K562 (cell line): ENCODE measurements at regions not wholly inside any gene's neighbourhood (a gene's known extent, or its start where the extent isn't known, plus 50 kb on each side); places are given as distances from the start of the nearest gene placed in this dataset.

Experiments used
- CBFA2T2 ChIP-seq: fragments of 450-650 bp; conservative IDR thresholded peaks from 2 replicates; pipeline ENCODE4 v1.6.1; 2017; ENCODE audit warnings: mild to moderate bottlenecking
- CHD2 ChIP-seq: IDR thresholded peaks from 2 replicates; pipeline ENCODE4 v1.6.1; 2011; ENCODE audit warnings: low read depth, low read length
- CREBBP ChIP-seq: IDR thresholded peaks from one replicate; pipeline ENCODE4 v1.6.1; 2012; ENCODE audit warnings: low read depth, mild to moderate bottlenecking, control low read depth, inconsistent platforms, low read length
- DIDO1 ChIP-seq: fragments of 450-650 bp; IDR thresholded peaks from 2 replicates; pipeline ENCODE4 v1.6.1; 2016; ENCODE audit warnings: low read depth, missing biosample characterization, missing genetic modification characterization
- ESRRA ChIP-seq: fragments of 450-650 bp; IDR thresholded peaks from 2 replicates; pipeline ENCODE4 v1.6.1; 2014; ENCODE audit warnings: low read depth, mild to moderate bottlenecking, moderate library complexity, borderline replicate concordance
- GABPB2 ChIP-seq: fragments of 250-450 bp; sonication (Bioruptor Pico); conservative IDR thresholded peaks from 2 replicates; pipeline ENCODE4 v1.5.1; 2021; ENCODE audit warnings: mild to moderate bottlenecking
- HDAC8 ChIP-seq: fragments of 450-650 bp; IDR thresholded peaks from 2 replicates; pipeline ENCODE4 v1.6.1; 2016; ENCODE audit warnings: mild to moderate bottlenecking, missing genetic modification characterization, moderate library complexity, missing compliant biosample characterization
- HLTF ChIP-seq: fragments of 450-650 bp; IDR thresholded peaks from 2 replicates; pipeline ENCODE4 v1.6.1; 2016
- KDM5B ChIP-seq: fragments of 200-600 bp; sonication (generic); IDR thresholded peaks from 2 replicates; pipeline ENCODE4 v1.6.1; 2012; ENCODE audit warnings: low read depth, mild to moderate bottlenecking, moderate library complexity, low read length, control low read depth, inconsistent platforms; ENCODE audit not compliant: insufficient replicate concordance
- KLF1 ChIP-seq: fragments of 450-650 bp; IDR thresholded peaks from 2 replicates; pipeline ENCODE4 v1.6.1; 2016; ENCODE audit warnings: missing genetic modification characterization, missing compliant biosample characterization
- KLF10 ChIP-seq: fragments of 250-450 bp; sonication (Bioruptor Pico); IDR thresholded peaks from 2 replicates; pipeline ENCODE4 v1.6.1; 2021; ENCODE audit warnings: matching md5 sums
- MTA1 ChIP-seq: fragments of 450-650 bp; IDR thresholded peaks from 2 replicates; pipeline ENCODE4 v1.6.1; 2017; ENCODE audit warnings: borderline replicate concordance
- PML ChIP-seq: IDR thresholded peaks from 2 replicates; pipeline ENCODE4 v1.6.1; 2012; ENCODE audit warnings: low read length, inconsistent platforms
- PTTG1 ChIP-seq: fragments of 450-650 bp; IDR thresholded peaks from 2 replicates; pipeline ENCODE4 v1.6.1; 2016; ENCODE audit warnings: low read depth, mild to moderate bottlenecking, missing genetic modification characterization, missing compliant biosample characterization
- SLC30A9 ChIP-seq: fragments of 250-450 bp; sonication (Bioruptor Pico); IDR thresholded peaks from 2 replicates; pipeline ENCODE4 v1.8.0; 2022; ENCODE audit warnings: mild to moderate bottlenecking, moderate library complexity
- SMARCA4 ChIP-seq: fragments of 450-650 bp; IDR thresholded peaks from 2 replicates; pipeline ENCODE4 v1.6.1; 2016
- SMC3 ChIP-seq: conservative IDR thresholded peaks from 2 replicates; pipeline ENCODE4 v1.6.1; 2011; ENCODE audit warnings: low read depth, low read length, improper control_type of control experiment; ENCODE audit not compliant: insufficient read depth
- TCF7 ChIP-seq: sonication (generic); IDR thresholded peaks from 2 replicates; pipeline ENCODE4 v1.6.1; 2016; ENCODE audit warnings: antibody characterized with exemption, borderline replicate concordance
- TCF7L2 ChIP-seq: fragments of 150-350 bp; IDR thresholded peaks from 2 replicates; pipeline ENCODE4 v1.6.1; 2016; ENCODE audit warnings: low read depth, mild to moderate bottlenecking, low read length, moderate library complexity
- TCFL5 ChIP-seq: fragments of 250-450 bp; sonication (Bioruptor Pico); conservative IDR thresholded peaks from 2 replicates; pipeline ENCODE4 v1.6.1; 2021; ENCODE audit warnings: mild to moderate bottlenecking, moderate library complexity, matching md5 sums
- ZBTB17 ChIP-seq: fragments of 450-650 bp; formaldehyde crosslinking; IDR thresholded peaks from 2 replicates; pipeline ENCODE4 v1.4.0; 2020; ENCODE audit warnings: mild to moderate bottlenecking
- ZKSCAN8 ChIP-seq: fragments of 200-800 bp; sonication (Bioruptor generic); IDR thresholded peaks from 2 replicates; pipeline ENCODE4 v1.6.1; 2016; ENCODE audit warnings: missing genetic modification characterization, missing compliant biosample characterization
- ZNF239 ChIP-seq: fragments of 250-450 bp; sonication (Bioruptor Pico); IDR thresholded peaks from 2 replicates; pipeline ENCODE4 v1.4.0; 2020; ENCODE audit warnings: mild to moderate bottlenecking
- ZNF274 ChIP-seq: IDR thresholded peaks from 2 replicates; pipeline ENCODE4 v1.6.1; 2011; ENCODE audit warnings: low read depth, mild to moderate bottlenecking, low read length, moderate library complexity, borderline replicate concordance
- ZNF444 ChIP-seq: fragments of 250-450 bp; sonication (Bioruptor Pico); IDR thresholded peaks from 2 replicates; pipeline ENCODE4 v1.4.0; 2020; ENCODE audit warnings: mild to moderate bottlenecking, moderate library complexity
- TF ChIP-seq, protein P1 (sequence below): fragments of 450-650 bp; IDR thresholded peaks from 2 replicates; pipeline ENCODE4 v1.6.1; 2016; ENCODE audit warnings: antibody characterized with exemption
- TF ChIP-seq, protein P2 (sequence below): fragments of 450-650 bp; IDR thresholded peaks from one replicate; pipeline ENCODE4 v1.6.1; 2018; ENCODE audit warnings: mild to moderate bottlenecking, moderate library complexity; ENCODE audit not compliant: partially characterized antibody
- TF ChIP-seq, protein P3 (sequence below): fragments of 250-450 bp; sonication (Bioruptor Pico); IDR thresholded peaks from 2 replicates; pipeline ENCODE4 v1.9.0; 2021; ENCODE audit warnings: mild to moderate bottlenecking
- TF ChIP-seq, protein P4 (sequence below): fragments of 250-450 bp; sonication (Bioruptor Pico); IDR thresholded peaks from 2 replicates; pipeline ENCODE4 v1.8.0; 2021; ENCODE audit warnings: borderline replicate concordance, mild to moderate bottlenecking, moderate library complexity; ENCODE audit not compliant: poor library complexity, severe bottlenecking

DNA sequence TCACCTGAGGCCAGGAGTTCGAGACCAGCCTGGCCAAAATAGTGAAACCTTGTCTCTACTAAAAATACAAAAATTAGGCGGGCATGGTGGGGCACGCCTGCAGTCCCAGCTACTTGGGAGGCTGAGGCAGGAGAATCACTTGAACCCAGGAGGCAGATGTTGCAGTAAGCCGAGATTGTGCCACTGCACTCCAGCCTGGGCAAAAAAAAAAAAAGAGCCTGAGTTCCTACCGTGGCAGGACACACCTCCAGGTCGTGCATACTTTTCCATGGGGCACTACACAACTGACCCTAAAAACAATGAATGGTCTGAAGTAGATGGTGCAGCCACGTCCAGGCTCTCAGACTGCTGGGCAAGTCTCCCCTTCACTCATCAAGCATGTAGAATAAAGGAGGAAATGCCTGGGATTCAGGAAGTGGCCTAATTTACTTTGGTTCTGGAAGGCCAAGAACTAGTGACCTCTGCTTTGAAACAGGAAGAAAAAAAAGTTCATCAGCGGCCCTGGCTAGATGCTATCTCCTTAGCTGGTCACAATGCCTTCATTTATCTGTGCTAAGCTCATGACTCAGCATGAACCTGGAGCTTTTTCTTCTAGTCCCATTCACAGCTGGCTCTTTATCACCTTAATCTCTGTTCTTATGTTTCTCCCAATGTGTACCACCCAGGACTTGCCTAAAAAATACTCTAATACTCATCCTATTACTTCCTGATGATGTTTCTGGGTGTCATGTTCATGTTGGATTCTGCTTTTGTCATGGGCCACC is 55.8 kb upstream of the OR6J1 start (continued):
- TF ChIP-seq TCF7L2: no peak
- no peak for TF ChIP-seq TCFL5 (CRISPR knock-in tag)
- no peak for TF ChIP-seq ZNF444 (CRISPR knock-in tag)
- TF ChIP-seq HLTF: no peak
- no peak for TF ChIP-seq CREBBP
- TF ChIP-seq ZBTB17 (CRISPR knock-in tag): no peak
- TF ChIP-seq PML: no peak
- TF ChIP-seq CBFA2T2: 0 out of 2 replicates have a peak, but pooled peaks have one; percentile 30
- TF ChIP-seq CHD2: no peak
- TF ChIP-seq ZNF239 (CRISPR knock-in tag): no peak
- TF ChIP-seq GABPB2: no peak
- no peak for TF ChIP-seq DIDO1
- TF ChIP-seq, protein P1, sequence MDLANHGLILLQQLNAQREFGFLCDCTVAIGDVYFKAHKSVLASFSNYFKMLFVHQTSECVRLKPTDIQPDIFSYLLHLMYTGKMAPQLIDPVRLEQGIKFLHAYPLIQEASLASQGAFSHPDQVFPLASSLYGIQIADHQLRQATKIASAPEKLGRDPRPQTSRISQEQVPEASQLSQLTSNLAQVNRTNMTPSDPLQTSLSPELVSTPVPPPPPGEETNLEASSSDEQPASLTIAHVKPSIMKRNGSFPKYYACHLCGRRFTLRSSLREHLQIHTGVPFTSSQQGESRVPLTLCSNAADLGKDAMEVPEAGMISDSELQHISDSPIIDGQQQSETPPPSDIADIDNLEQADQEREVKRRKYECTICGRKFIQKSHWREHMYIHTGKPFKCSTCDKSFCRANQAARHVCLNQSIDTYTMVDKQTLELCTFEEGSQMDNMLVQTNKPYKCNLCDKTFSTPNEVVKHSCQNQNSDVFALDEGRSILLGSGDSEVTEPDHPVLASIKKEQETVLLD: no peak
- no peak for TF ChIP-seq SMC3
- TF ChIP-seq MTA1: peak; percentile 63; the same call in 1 of the 2 replicates
- TF ChIP-seq KDM5B: no peak
- TF ChIP-seq KLF1 (tag): no peak
- TF ChIP-seq KLF10 (CRISPR knock-in tag): no peak
- TF ChIP-seq PTTG1 (tag): no peak; the same call in 1 of the 2 replicates
- TF ChIP-seq ESRRA: peak; percentile 25; the same call in 1 of the 2 replicates
- no peak for TF ChIP-seq HDAC8 (tag)
- TF ChIP-seq, protein P2, sequence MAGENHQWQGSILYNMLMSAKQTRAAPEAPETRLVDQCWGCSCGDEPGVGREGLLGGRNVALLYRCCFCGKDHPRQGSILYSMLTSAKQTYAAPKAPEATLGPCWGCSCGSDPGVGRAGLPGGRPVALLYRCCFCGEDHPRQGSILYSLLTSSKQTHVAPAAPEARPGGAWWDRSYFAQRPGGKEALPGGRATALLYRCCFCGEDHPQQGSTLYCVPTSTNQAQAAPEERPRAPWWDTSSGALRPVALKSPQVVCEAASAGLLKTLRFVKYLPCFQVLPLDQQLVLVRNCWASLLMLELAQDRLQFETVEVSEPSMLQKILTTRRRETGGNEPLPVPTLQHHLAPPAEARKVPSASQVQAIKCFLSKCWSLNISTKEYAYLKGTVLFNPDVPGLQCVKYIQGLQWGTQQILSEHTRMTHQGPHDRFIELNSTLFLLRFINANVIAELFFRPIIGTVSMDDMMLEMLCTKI: no peak
- TF ChIP-seq ZKSCAN8: no peak
- TF ChIP-seq, protein P3, sequence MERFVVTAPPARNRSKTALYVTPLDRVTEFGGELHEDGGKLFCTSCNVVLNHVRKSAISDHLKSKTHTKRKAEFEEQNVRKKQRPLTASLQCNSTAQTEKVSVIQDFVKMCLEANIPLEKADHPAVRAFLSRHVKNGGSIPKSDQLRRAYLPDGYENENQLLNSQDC: no peak
- TF ChIP-seq, protein P4, sequence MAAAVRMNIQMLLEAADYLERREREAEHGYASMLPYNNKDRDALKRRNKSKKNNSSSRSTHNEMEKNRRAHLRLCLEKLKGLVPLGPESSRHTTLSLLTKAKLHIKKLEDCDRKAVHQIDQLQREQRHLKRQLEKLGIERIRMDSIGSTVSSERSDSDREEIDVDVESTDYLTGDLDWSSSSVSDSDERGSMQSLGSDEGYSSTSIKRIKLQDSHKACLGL (CRISPR knock-in tag): no peak
- TF ChIP-seq SMARCA4: peak; percentile 91
- TF ChIP-seq ZNF274: no peak
- no peak for TF ChIP-seq SLC30A9 (CRISPR knock-in tag)
- no peak for TF ChIP-seq TCF7
